Ramos (cell line): ENCODE measurements at regions not wholly inside any gene's neighbourhood (a gene's known extent, or its start where the extent isn't known, plus 50 kb on each side); places are given as distances from the start of the nearest gene placed in this dataset.
"Not testable (repeated sequence)": the region's sequence is repeated elsewhere in the genome, so short reads cannot be mapped to it uniquely, and the experiment has no call there.

Experiments used
- in situ Hi-C: fragments of 300-500 bp; cut with MboI; formaldehyde crosslinking; loops from one replicate; pipeline ENCODE4 v1.14.3; 2022; ENCODE audit warnings: low sequenced_read_pairs; ENCODE audit not compliant: unreplicated experiment

- in situ Hi-C loops, result no loop called here
These were observed 749.4 kb downstream of the SOCS6 start for GRCh38 chr18:71038196-71038595.

GRCh38 chr18:71036783-71037182, 747.9 kb downstream of the SOCS6 start:
- in situ Hi-C loops, result no loop called here

- in situ Hi-C loops, result not testable (repeated sequence)
These were observed 742.7 kb downstream of the SOCS6 start for GRCh38 chr18:71031296-71032191.

GRCh38 chr18:71030085-71030484, 741.2 kb downstream of the SOCS6 start:
- in situ Hi-C loops, result not testable (repeated sequence)

GRCh38 chr18:71028285-71028762, 739.5 kb downstream of the SOCS6 start:
- in situ Hi-C loops, result no loop called here

GRCh38 chr18:71027531-71027930, 738.7 kb downstream of the SOCS6 start:
- in situ Hi-C loops, result no loop called here

- in situ Hi-C loops, result no loop called here
These were observed 736.8 kb downstream of the SOCS6 start for GRCh38 chr18:71025505-71026225.

- in situ Hi-C loops, result no loop called here
These were observed 733.5 kb downstream of the SOCS6 start for GRCh38 chr18:71022389-71022788.

- in situ Hi-C loops, result no loop called here
These were observed 732.2 kb downstream of the SOCS6 start for GRCh38 chr18:71021030-71021362.

- in situ Hi-C loops, result no loop called here
These were observed 731.6 kb downstream of the SOCS6 start for GRCh38 chr18:71020342-71021029.

- in situ Hi-C loops, result no loop called here
These were observed 730.0 kb downstream of the SOCS6 start for GRCh38 chr18:71018816-71019215.

GRCh38 chr18:71012789-71013188, 723.9 kb downstream of the SOCS6 start:
- in situ Hi-C loops, result no loop called here

- in situ Hi-C loops, result no loop called here
These were observed 722.5 kb downstream of the SOCS6 start for GRCh38 chr18:71011389-71011788.

GRCh38 chr18:71008257-71008656, 719.4 kb downstream of the SOCS6 start:
- in situ Hi-C loops, result no loop called here

GRCh38 chr18:71001597-71001996, 712.8 kb downstream of the SOCS6 start:
- in situ Hi-C loops, result no loop called here

GRCh38 chr18:70998490-70998889, 709.6 kb downstream of the SOCS6 start:
- in situ Hi-C loops, result no loop called here

GRCh38 chr18:70994116-70994515, 705.3 kb downstream of the SOCS6 start:
- in situ Hi-C loops, result no loop called here

- in situ Hi-C loops, result no loop called here
These were observed 702.7 kb downstream of the SOCS6 start for GRCh38 chr18:70991577-70991976.

- in situ Hi-C loops, result no loop called here
These were observed 697.1 kb downstream of the SOCS6 start for GRCh38 chr18:70985948-70986347.

- in situ Hi-C loops, result no loop called here
These were observed 693.4 kb downstream of the SOCS6 start for GRCh38 chr18:70982292-70982691.
